ENCODE measurements at regions not wholly inside any gene's neighbourhood (a gene's known extent, or its start where the extent isn't known, plus 50 kb on each side); places are given as distances from the start of the nearest gene placed in this dataset.

GRCh38 chr7:25953859-25954258, 198.1 kb upstream of the NFE2L3 start:
- no peak overlapping the region for H3K4me3 Mint-ChIP-seq (ENCODE audit: unreplicated experiment)
- H3K4me1 Mint-ChIP-seq (ENCODE audit: unreplicated experiment) = peaks cover 22% of the 10 kb centered on the region
- H3K9me3 Mint-ChIP-seq (ENCODE audit: unreplicated experiment) = no peaks in the 10 kb centered on the region
- TF ChIP-seq, protein P1, sequence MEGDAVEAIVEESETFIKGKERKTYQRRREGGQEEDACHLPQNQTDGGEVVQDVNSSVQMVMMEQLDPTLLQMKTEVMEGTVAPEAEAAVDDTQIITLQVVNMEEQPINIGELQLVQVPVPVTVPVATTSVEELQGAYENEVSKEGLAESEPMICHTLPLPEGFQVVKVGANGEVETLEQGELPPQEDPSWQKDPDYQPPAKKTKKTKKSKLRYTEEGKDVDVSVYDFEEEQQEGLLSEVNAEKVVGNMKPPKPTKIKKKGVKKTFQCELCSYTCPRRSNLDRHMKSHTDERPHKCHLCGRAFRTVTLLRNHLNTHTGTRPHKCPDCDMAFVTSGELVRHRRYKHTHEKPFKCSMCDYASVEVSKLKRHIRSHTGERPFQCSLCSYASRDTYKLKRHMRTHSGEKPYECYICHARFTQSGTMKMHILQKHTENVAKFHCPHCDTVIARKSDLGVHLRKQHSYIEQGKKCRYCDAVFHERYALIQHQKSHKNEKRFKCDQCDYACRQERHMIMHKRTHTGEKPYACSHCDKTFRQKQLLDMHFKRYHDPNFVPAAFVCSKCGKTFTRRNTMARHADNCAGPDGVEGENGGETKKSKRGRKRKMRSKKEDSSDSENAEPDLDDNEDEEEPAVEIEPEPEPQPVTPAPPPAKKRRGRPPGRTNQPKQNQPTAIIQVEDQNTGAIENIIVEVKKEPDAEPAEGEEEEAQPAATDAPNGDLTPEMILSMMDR (IDR thresholded peaks at IDR 0.05; ENCODE audit: unreplicated experiment) = no peak
- no peak for DNase-seq (ENCODE audit: low spot score)
- H3K36me3 Mint-ChIP-seq (ENCODE audit: low read depth, unreplicated experiment) = no peaks in the 10 kb centered on the region
- peaks cover 12% of the 10 kb centered on the region for H3K27me3 Mint-ChIP-seq (ENCODE audit: unreplicated experiment)
- H3K27ac Mint-ChIP-seq (ENCODE audit: unreplicated experiment) = no peak overlapping the region

- H3K27ac Mint-ChIP-seq (ENCODE audit: unreplicated experiment) = no peak overlapping the region
- peaks cover 16% of the 10 kb centered on the region for H3K4me1 Mint-ChIP-seq (ENCODE audit: unreplicated experiment)
- TF ChIP-seq, protein P1 (IDR thresholded peaks at IDR 0.05; ENCODE audit: unreplicated experiment) = no peak
- H3K9me3 Mint-ChIP-seq (ENCODE audit: unreplicated experiment) = no peaks in the 10 kb centered on the region
- DNase-seq (ENCODE audit: low spot score) = no peak
- H3K27me3 Mint-ChIP-seq (ENCODE audit: unreplicated experiment) = peaks cover 10% of the 10 kb centered on the region
- no peak overlapping the region for H3K4me3 Mint-ChIP-seq (ENCODE audit: unreplicated experiment)
- H3K36me3 Mint-ChIP-seq (ENCODE audit: low read depth, unreplicated experiment) = no peaks in the 10 kb centered on the region
Measured at GRCh38 chr7:25954395-25954794, 197.6 kb upstream of the NFE2L3 start.

DNA sequence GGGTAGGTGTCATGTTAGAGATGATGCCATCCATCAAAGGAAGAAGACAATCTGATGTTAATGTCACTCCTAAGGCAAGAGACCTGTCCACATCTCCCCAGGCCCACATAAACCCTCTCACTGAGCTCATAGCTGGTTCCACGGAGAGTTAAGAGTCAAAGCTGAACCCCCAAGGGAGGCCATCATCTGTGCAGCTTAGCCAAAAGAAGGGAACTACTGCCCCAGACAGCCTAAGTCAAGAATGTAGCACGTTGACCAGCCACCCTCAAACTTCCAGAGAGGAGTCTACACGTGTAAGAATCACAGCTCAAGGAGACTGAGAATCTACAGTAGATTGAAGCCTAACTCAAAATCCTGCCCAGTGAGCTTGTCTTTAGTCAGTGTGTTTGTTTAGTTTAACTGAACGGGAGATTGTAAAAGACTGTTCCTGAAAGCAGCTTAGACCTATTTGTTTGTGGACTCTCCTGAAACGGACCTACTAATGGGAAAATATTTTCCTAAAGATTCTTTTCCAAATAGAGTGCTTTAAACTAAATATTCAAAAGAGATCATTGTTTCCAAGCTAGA, 192.7 kb upstream of the NFE2L3 start:
- no peak for DNase-seq (ENCODE audit: low spot score)
- no peak overlapping the region for H3K27ac Mint-ChIP-seq (ENCODE audit: unreplicated experiment)
- no peak overlapping the region for H3K4me3 Mint-ChIP-seq (ENCODE audit: unreplicated experiment)
- H3K4me1 Mint-ChIP-seq (ENCODE audit: unreplicated experiment) = no peaks in the 10 kb centered on the region
- no peaks in the 10 kb centered on the region for H3K9me3 Mint-ChIP-seq (ENCODE audit: unreplicated experiment)
- no peaks in the 10 kb centered on the region for H3K27me3 Mint-ChIP-seq (ENCODE audit: unreplicated experiment)
- no peaks in the 10 kb centered on the region for H3K36me3 Mint-ChIP-seq (ENCODE audit: low read depth, unreplicated experiment)
- TF ChIP-seq, protein P1 (IDR thresholded peaks at IDR 0.05; ENCODE audit: unreplicated experiment) = no peak

- no peak overlapping the region for H3K27ac Mint-ChIP-seq (ENCODE audit: unreplicated experiment)
- H3K4me3 Mint-ChIP-seq (ENCODE audit: unreplicated experiment) = no peak overlapping the region
- peaks cover 4% of the 10 kb centered on the region for H3K4me1 Mint-ChIP-seq (ENCODE audit: unreplicated experiment)
- DNase-seq (ENCODE audit: low spot score) = no peak
- TF ChIP-seq, protein P1 (IDR thresholded peaks at IDR 0.05; ENCODE audit: unreplicated experiment) = no peak
- H3K36me3 Mint-ChIP-seq (ENCODE audit: low read depth, unreplicated experiment) = no peaks in the 10 kb centered on the region
- H3K27me3 Mint-ChIP-seq (ENCODE audit: unreplicated experiment) = peaks cover 1% of the 10 kb centered on the region
- H3K9me3 Mint-ChIP-seq (ENCODE audit: unreplicated experiment) = no peaks in the 10 kb centered on the region
Measured at GRCh38 chr7:25963733-25964132, 188.3 kb upstream of the NFE2L3 start.

GRCh38 chr7:25964483-25964991, 187.5 kb upstream of the NFE2L3 start:
- Mint-ChIP-seq H3K4me3 (ENCODE audit: unreplicated experiment) (no peak overlapping the region), H3K27ac (ENCODE audit: unreplicated experiment) (no peak overlapping the region), H3K36me3 (ENCODE audit: low read depth, unreplicated experiment) (no peaks in the 10 kb centered on the region), H3K9me3 (ENCODE audit: unreplicated experiment) (no peaks in the 10 kb centered on the region), H3K27me3 (ENCODE audit: unreplicated experiment) (peaks cover 1% of the 10 kb centered on the region), H3K4me1 (ENCODE audit: unreplicated experiment) (peaks cover 4% of the 10 kb centered on the region)
- TF ChIP-seq, protein P1 (IDR thresholded peaks at IDR 0.05; ENCODE audit: unreplicated experiment) = no peak
- no peak for DNase-seq (ENCODE audit: low spot score)
